ENCODE measurements at regions not wholly inside any gene's neighbourhood (a gene's known extent, or its start where the extent isn't known, plus 50 kb on each side); places are given as distances from the start of the nearest gene placed in this dataset.

- DNase-seq, result no peak
Observed at GRCh38 chr7:88700725-88701124, 58.8 kb upstream of the ZNF804B start.

- no peak for DNase-seq
Observed at GRCh38 chr7:88694207-88694606, 65.3 kb upstream of the ZNF804B start.

- no peak for DNase-seq
Observed at GRCh38 chr7:88693131-88693530, 66.4 kb upstream of the ZNF804B start.

- no peak for DNase-seq
Observed at GRCh38 chr7:88692493-88692892, 67.0 kb upstream of the ZNF804B start.

- DNase-seq, result peak; percentile 5
Observed at GRCh38 chr7:88689821-88690220, 69.7 kb upstream of the ZNF804B start.

- DNase-seq, result no peak
Observed at GRCh38 chr7:88688222-88688621, 71.3 kb upstream of the ZNF804B start.

GRCh38 chr7:88686468-88687229, 72.9 kb upstream of the ZNF804B start:
- DNase-seq, result no peak

- no peak for DNase-seq
Observed at GRCh38 chr7:88681682-88682081, 77.8 kb upstream of the ZNF804B start.

GRCh38 chr7:88670536-88670935, 89.0 kb upstream of the ZNF804B start:
- DNase-seq, result no peak

- DNase-seq, result no peak
Observed at GRCh38 chr7:88669913-88670312, 89.6 kb upstream of the ZNF804B start.

- no peak for DNase-seq
Observed at GRCh38 chr7:88668591-88668990, 90.9 kb upstream of the ZNF804B start.

GRCh38 chr7:88666626-88667025, 92.9 kb upstream of the ZNF804B start:
- no peak for DNase-seq

GRCh38 chr7:88665892-88666514, 93.5 kb upstream of the ZNF804B start:
- DNase-seq, result peak; percentile 17

GRCh38 chr7:88664630-88665233, 94.8 kb upstream of the ZNF804B start:
- no peak for DNase-seq

- no peak for DNase-seq
Observed at GRCh38 chr7:88661921-88662320, 97.6 kb upstream of the ZNF804B start.

GRCh38 chr7:88647825-88648224, 111.7 kb upstream of the ZNF804B start:
- no peak for DNase-seq

- DNase-seq, result no peak
Observed at GRCh38 chr7:88638583-88638982, 120.9 kb upstream of the ZNF804B start.

GRCh38 chr7:88637795-88638194, 121.7 kb upstream of the ZNF804B start:
- no peak for DNase-seq

- DNase-seq, result no peak
Observed at GRCh38 chr7:88635149-88635548, 124.4 kb upstream of the ZNF804B start.

- no peak for DNase-seq
Observed at GRCh38 chr7:88629559-88629958, 129.9 kb upstream of the ZNF804B start.

GRCh38 chr7:88628363-88629085, 131.0 kb upstream of the ZNF804B start:
- DNase-seq, result no peak

- DNase-seq, result no peak
Observed at GRCh38 chr7:88617185-88617584, 142.3 kb upstream of the ZNF804B start.

- DNase-seq, result no peak
Observed at GRCh38 chr7:88615336-88615735, 144.2 kb upstream of the ZNF804B start.

GRCh38 chr7:88614736-88615135, 144.8 kb upstream of the ZNF804B start:
- DNase-seq, result no peak
